Medulla oblongata (tissue), 1 donor: ENCODE measurements at regions not wholly inside any gene's neighbourhood (a gene's known extent, or its start where the extent isn't known, plus 50 kb on each side); places are given as distances from the start of the nearest gene placed in this dataset.
"Not testable (repeated sequence)": the region's sequence is repeated elsewhere in the genome, so short reads cannot be mapped to it uniquely, and the experiment has no call there.

Experiments
- DNase-seq: peaks from one replicate; pipeline ENCODE4 v3.0.0-alpha.2; 2015; ENCODE audit errors: extremely low spot score

DNA sequence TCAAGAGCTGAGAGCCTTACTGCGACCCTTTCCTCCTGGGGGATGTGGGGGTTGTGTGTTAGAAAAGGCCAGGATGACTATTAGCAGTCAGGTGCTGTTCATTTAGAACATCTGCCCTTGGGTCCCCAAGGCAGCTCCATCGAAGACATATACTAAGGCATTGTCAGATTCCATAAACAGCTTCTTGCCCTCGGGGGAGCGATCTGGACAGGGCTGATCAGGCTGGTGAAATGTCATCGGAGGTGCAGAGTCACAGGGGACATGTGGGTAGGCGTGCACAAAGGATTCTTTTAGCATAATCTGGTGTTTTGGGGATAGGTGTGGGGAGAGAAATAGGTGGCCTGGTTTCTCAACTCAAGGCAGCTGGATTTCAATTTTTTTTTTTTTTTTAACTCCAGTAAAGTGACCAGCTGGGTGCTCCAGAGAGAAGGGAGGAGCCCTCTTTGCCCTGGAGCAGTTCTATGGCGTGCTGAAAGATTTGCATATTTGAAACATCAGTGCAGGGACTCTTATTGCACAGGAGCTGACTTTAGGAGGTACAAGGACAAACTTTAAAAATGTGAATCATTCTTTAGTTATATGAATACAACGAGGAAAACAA lies 160.1 kb downstream of the SUDS3 start:
- no peak for DNase-seq

DNA sequence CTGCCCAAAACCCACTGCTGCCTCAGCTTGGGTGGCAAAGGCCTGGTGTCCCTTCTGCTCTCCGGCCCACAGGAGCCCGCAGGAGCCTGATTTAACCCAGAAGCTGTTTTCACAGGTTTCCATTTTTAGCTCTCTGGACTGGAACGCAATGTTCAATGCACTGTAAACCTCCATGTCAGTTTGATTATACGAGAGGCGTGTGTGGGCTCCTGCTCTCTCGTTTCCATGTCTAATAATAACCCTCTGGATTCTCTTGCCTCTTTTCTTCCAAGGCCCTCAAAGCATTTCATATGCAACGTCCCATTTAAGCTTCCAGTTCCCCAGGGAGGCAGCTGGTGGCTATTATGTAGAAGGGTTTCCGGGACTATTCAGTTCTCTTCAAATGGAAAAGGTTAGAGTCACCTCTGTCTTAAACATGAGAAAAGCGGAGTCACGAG lies 161.1 kb downstream of the SUDS3 start:
- DNase-seq: no peak

- DNase-seq: no peak
Observed at GRCh38 chr12:118541071-118541470, 164.7 kb downstream of the SUDS3 start.

DNA sequence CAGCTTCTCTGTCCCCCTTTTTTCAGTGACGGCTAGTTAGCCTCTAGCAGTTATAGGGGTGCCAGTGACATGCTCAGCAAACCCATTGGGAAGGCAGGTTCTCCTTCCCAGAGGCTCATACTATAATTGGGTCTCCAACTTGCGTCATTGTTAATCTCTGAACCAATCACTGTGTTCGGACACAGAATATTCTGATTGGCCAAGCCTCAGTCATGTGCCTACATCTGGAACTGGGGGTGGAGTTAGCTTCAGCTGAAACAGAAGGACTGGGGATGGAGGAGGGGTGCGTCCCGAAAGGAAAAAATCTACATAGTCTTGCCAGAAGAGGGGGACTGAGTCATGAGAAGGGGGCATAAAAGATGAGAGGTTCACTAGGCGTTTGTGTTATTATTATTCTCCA lies 165.6 kb downstream of the SUDS3 start:
- no peak for DNase-seq

GRCh38 chr12:118543651-118544050 lies 167.3 kb downstream of the SUDS3 start:
- no peak for DNase-seq

DNA sequence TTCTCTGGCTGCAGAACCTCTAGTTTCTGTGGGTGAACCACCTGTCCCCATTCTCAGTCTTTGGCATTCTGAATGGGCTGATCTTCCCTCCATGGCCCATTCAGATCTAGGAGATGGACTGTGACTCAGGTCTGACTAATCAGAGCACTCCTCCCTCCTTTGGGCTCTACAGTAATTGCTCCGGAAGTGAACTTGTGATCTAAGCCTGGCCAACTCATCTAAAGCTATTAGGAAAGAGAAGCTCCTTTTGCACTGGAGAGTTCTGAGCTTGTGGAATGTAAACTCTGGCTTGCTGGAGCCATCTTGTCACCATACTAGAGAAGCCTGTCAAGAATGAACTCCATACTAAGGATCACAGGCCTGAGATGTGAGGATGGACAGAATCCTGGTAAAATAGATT lies 168.2 kb downstream of the SUDS3 start:
- no peak for DNase-seq

DNA sequence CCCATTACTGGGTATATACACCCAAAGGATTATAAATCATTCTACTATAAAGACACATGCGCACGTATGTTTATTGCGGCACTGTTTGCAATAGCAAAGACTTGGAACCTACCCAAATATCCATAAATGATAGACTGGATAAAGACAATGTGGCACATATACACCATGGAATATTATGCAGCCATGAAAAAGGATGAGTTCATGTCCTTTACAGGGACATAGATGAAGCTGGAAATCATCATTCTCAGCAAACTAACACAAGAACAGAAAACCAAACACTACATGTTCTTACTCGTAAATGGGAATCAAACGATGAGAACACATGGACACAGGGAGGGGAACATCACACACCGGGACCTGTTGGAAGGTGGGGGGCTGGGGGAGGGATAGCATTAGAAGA lies 171.3 kb downstream of the SUDS3 start:
- DNase-seq: not testable (repeated sequence)

GRCh38 chr12:118548887-118549509 lies 172.6 kb downstream of the SUDS3 start:
- DNase-seq: no peak

GRCh38 chr12:118549510-118549980 lies 173.2 kb downstream of the SUDS3 start:
- DNase-seq: no peak

DNA sequence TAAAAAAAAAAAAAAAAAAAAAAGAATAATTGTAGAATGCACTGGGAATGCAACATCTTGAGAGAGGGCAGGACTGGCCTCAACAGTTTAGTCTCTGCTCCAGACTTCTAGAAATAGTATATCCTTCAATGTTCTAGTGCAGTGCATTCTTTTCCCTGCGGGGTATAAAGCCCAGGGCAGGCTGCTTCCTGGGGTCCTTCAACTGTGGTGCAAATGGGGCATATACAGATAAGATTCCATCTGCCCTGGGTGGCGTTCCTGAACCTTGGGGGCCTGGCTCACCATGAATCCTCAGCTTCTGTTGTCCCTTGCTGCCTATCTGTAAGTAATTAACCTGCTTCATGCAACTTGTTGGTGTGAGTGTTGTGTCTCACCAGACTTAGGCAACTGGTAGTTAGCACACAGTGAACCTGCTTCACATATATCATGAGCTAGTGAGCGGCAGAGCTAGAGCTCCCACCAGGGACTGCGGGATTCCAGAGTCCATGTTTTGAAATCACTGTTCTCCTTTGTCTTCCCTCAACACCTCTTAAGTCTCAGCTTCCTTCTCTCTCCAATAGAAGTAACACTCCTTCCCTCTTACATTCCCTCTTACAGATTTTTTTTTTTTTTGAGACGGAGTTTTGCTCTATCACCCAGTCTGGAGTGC lies 177.6 kb downstream of the SUDS3 start:
- DNase-seq: no peak

- no peak for DNase-seq
Observed at GRCh38 chr12:118558941-118559340, 182.6 kb downstream of the SUDS3 start.

DNA sequence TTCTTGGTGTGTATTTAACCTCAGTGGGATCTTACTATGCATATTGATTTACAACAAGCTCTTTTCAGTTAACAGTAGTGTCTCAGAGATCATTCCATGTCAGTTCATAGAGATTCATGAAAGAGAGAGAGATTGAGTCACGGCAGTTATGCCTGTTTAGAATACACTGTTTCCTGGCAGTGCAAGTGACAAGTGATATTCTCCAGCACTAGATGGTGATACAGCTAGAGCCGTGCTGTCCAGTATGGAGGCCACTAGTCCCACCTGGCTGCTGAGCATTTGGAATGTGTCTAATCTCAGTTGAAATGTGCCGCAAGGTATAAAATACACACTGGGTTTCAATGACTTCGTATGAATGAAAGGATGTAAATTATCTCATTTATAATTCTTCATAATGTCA lies 184.4 kb downstream of the SUDS3 start:
- DNase-seq: no peak

GRCh38 chr12:118571730-118572129 lies 195.4 kb downstream of the SUDS3 start:
- DNase-seq: no peak

GRCh38 chr12:118574288-118574687 lies 197.9 kb downstream of the SUDS3 start:
- DNase-seq: no peak

DNA sequence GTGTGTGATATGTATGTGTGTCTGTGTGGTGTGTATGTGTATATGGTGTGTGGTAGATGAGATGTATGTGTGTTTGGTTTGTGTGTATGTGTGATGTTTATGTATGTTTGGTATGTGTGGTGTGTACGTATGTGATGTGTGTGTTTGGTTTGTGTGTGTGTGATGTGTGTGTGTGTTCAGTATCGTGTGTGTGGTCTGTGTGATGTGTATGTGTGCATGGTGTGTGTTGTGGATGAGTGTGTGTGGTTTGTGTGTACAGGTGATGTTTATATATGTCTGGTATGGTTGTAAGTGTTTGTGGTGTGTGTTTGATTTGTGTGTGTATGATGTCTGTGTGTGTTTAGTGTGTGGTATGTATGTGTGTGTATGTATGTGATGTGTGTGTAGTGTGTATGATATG lies 199.4 kb downstream of the SUDS3 start:
- DNase-seq: no peak

- DNase-seq: no peak
Observed at GRCh38 chr12:118581371-118581770, 205.0 kb downstream of the SUDS3 start.

GRCh38 chr12:118582863-118583262 lies 206.5 kb downstream of the SUDS3 start:
- no peak for DNase-seq

- DNase-seq: no peak
Observed at GRCh38 chr12:118586433-118586832, 210.1 kb downstream of the SUDS3 start.

DNA sequence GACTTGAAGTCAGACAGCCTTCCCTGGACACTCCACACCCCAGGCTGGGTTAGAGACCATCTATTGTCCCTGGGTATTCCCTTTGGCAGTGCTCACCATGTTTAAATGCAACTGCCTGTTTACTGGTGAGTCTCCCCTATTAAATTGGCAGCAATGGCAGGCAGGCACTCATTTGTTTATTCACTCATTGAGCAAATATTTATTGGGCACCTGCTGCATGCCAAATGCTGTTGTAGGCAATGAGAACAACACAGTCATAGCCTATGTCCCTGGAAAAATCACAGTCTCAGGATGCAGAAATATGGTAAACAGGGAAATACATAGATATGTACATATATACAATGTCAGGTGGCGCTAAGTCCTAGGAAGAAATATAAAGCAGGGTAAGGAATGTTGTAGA lies 212.8 kb downstream of the SUDS3 start:
- no peak for DNase-seq

DNA sequence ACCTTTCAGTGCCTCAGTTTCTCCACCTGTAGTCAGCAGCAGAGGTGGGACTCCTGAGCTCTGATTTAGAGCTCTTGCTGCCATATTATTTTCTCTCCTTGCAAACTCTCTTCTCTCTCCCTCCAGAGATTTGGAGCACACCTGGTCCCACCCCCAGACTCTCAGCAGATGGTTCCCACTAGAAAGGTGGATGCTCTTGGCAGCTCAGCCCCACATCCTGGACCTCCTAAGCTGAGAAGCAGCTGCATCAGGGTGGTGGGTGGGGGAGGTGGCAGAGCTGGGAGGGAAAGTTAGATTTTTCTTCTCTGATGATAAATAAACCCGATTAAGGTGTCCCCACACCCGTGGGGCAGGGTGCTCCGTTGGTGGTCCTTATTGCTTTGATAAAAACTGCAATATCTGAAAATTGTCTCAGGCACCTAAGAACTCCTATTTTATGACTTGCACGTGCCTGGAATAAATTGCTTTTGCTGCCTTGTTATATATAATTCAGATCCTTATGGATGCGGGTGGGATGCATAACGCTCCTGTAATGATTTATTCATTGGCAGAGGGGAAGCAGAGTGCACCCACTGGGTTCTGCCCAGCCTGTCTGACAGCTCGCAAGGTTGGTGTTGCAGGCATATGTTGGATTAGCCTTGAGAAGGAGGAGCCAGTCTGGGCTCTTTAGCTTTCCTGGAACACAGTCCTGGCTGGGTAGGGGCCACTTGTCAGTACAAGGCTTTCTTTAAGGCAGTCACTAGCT lies 214.2 kb downstream of the SUDS3 start:
- no peak for DNase-seq

DNA sequence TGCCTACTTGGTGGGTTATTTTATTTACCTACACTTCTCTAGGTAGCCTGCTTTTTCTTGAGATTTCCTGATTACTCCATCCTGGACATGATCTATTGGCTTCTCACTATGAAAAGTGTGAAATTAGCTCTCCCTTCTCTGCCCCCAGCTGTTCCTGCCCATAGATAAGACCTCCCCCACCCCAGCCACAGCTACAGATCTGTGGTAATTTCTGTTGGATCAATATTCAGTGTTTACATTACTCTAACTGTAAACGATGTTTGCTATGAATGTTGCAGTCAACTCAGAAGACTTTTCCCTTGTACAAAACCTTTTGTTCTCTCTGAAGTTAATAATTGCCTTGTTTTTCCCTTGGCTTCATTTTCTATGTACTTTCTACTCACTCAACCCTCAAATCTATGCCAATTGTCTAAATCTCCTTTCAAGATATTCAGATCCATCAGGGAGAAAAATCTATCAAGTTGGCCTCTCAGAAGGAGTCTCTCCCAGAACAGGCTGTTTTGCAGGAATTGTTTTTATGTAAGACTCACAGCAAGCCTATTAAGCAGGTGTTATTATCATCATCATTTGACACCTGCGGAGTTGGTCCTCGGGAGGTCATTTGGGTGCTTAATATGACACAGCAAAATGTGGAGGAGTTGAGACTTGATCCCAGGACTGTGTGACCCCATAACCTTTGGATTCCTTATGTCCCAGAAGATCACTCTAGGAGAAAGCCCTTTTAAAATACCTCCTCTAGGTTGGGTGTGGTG lies 227.4 kb downstream of the SUDS3 start:
- no peak for DNase-seq

DNA sequence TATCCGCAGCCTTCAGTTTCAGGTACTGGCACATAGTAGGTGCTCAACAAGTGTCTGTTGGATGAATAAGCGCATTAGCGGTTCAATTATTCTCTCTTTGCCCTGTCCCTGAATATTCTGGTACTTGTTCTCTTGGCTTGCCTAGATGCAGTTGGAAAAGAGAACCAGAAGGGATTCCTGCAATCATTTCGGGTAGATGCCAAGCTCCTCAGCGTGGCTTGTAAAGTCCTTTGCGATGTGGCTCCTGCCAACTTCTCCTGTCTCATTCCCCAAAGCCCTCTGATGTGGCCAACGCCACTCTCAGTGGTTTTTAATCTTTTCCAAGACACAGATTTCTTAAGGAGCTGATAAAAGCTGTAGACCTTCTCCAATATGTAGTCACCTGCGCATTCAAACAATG lies 230.3 kb downstream of the SUDS3 start:
- DNase-seq: no peak
